ENCODE measurements at regions not wholly inside any gene's neighbourhood (a gene's known extent, or its start where the extent isn't known, plus 50 kb on each side); places are given as distances from the start of the nearest gene placed in this dataset.
"Not testable (repeated sequence)": the region's sequence is repeated elsewhere in the genome, so short reads cannot be mapped to it uniquely, and the experiment has no call there.

DNA sequence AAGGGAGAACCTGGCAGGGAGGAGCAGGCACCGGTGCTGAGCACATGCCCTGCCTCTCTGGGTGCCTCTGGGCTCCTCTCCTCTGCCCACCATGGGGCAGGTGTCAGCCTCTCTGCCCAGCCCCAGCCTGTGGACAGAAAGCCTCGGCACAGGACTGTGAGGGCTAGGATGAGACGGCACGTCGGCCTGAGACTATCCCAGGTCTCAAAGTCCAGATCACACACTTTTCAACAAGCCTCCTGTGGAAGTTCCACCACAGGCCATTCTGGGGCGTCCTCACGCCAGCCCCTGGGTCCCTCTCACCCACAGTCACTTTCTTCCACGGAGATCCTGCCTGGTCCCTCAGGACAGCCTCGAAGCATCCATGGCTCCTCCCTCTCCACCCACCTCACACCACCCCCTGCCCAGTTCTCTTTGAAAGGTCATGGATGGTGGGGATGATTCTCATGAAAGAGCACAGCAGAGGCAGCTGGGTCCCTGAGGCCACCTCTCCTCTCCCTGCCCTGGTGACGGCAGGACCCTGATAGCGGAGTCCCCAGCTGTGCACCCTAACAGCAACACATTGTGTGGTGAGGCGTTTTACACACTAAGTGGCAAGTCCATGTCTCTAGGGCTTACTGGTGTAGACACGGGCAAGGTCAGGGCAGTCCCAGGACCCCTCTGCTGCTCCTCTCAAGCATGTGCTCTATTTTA is 569.4 kb upstream of the SALL3 start:
- no peak for DNase-seq (ENCODE audit: low read depth in 2 of 2)

DNA sequence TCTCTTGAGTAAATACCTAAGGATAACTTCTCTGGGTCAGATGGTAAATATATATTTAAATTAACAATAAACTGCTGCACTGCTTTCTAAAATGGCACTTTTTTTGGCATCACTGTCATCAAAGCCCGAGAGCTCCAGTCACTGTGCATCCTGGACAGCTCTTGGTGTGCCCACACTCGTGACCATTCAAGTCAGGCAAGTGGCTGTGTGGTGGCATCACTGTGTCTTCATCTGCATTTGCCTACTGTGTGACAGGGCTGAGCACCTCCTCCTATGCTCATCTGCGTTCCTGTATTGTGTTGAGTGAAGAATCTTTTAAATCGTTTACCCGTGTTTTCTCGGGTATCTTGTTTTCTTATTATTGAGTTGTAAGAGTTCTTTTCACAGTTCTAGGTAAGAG is 568.1 kb upstream of the SALL3 start:
- no peak for DNase-seq (ENCODE audit: low read depth in 2 of 2)

DNA sequence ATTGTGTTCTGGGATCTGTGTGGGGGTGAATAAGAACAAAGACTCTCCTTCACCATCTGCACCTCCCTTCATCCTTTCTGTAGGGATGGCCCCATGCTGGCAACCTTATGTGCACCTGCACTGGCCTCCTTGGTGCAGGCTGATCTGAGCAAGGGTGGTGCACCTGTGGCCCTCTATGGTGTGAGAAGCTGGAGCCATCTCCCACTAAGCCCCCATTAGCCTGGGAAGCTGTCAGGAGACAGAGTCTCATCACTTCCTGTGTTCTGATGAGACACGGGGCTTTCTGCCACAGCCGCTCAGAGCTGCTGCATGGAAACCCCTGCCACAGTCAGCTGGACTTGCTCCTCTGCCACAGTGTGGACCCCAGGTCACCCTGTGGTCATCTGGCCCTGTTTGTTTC is 565.3 kb upstream of the SALL3 start:
- no peak for DNase-seq (ENCODE audit: low read depth in 2 of 2)

DNA sequence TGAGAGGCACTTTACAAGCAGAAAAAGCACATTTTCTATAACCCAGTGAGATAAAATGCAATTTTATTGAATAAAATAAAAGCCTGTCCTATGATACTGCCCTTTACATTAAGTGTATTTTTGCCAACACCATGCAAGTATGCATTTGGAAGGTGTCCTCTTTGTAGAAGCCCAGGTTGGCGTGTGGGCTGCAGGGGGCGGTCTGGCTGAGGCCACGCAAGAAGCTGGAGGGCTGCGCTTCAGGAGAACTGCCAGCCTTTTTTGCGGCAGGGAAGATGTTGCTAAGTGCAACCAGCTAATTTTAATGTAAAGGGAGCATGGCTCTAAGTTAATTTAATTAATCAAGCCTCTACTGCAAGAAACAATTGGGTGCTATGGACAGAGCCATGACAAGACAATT is 562.8 kb upstream of the SALL3 start:
- no peak for DNase-seq (ENCODE audit: low read depth in 2 of 2)

DNA sequence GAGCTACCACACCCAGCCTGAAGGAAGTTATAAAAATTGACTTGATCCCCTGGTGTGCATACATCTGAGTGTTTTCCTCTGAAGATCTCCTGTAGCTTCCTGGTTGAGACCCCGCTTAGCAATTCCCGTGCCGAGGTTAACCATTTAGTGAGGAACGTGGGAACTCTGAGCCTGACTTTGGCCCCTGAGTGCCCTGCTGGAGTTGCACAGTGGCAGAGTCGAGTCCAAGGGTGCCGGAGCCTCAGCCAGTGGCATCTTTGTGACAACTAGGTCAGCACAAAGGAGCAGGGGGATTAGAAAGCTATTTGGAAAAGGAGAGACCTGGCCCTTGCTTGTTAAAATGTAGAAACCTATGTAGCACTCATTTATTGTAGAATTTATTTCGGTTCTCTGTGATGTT is 561.2 kb upstream of the SALL3 start:
- no peak for DNase-seq (ENCODE audit: low read depth in 2 of 2)

GRCh38 chr18:78419171-78419570 is 560.4 kb upstream of the SALL3 start:
- DNase-seq (ENCODE audit: low read depth in 2 of 2): no peak

- DNase-seq (ENCODE audit: low read depth in 2 of 2): no peak
These were observed 559.5 kb upstream of the SALL3 start for GRCh38 chr18:78420116-78420515.

DNA sequence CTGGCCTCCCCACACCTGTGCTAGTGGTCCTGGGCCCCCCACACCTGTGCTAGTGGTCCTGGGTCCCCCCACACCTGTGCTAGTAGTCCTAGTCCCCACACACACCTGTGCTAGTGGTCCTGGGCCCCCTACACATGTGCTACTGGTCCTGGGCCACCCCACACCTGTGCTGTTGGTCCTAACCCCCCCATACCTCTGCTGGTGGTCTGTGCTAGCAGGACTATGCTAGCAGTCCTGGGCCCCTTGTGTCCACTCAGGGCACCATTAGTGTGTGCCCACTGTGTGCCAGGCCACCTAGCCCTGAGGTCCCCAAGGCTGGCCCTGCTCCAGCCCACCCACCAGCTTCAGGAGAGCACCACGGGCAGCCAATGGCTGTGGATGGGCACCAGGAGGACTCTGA is 558.2 kb upstream of the SALL3 start:
- no peak for DNase-seq (ENCODE audit: low read depth in 2 of 2)

GRCh38 chr18:78422336-78422735 is 557.3 kb upstream of the SALL3 start:
- DNase-seq (ENCODE audit: low read depth in 2 of 2): no peak

DNA sequence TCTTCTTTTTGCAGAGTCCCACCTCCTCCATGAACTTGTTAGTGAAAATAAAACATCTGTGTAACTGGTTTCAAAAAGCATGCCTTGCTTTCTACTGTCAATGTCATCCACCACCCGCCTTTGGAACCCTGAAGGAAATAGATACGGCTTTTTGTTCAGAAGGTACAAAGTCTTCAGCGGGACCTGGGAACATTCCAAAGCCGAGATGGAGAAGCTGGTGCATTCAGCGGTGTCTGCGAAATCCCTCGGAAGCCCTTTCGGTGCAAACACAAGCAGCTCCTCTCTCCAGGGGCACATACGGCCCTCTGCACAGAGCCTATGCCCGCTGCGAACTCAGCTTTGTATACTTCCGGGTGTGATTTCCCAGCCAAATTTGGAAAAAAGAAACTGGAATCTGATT is 555.8 kb upstream of the SALL3 start:
- DNase-seq (ENCODE audit: low read depth in 2 of 2): no peak

DNA sequence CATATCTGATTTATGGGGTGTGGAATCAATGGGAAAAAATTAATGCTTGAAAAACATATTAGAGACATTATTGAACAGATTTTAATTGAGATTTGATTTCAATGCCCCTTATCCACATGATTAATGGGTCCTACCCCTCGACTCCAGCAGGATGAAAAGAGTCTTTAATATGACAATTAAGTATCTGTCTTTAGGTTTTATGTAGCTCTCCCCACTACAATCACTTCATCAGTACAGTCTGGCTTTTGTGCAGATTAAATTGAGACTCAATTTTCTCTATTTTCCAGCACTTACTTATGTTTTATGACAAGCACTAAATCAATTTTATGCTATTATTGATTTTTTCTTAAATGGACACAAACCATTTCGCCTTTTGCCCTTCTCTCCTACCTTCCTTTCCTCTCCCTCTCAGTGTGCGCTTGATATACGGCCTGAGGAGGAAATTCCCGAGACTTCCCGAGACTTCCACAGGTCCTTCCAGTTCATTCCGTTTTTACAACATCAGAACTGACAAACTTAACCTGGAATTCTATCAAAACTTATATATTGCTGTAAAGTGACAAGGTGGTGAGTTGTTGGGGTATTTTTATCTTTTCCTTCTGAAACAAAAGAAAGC is 555.1 kb upstream of the SALL3 start:
- DNase-seq (ENCODE audit: low read depth in 2 of 2): no peak

GRCh38 chr18:78425019-78425412 is 554.6 kb upstream of the SALL3 start:
- no peak for DNase-seq (ENCODE audit: low read depth in 2 of 2)

GRCh38 chr18:78427081-78427480 is 552.5 kb upstream of the SALL3 start:
- DNase-seq (ENCODE audit: low read depth in 2 of 2): no peak

GRCh38 chr18:78429127-78430108 is 550.2 kb upstream of the SALL3 start:
- no peak for DNase-seq (ENCODE audit: low read depth in 2 of 2)

DNA sequence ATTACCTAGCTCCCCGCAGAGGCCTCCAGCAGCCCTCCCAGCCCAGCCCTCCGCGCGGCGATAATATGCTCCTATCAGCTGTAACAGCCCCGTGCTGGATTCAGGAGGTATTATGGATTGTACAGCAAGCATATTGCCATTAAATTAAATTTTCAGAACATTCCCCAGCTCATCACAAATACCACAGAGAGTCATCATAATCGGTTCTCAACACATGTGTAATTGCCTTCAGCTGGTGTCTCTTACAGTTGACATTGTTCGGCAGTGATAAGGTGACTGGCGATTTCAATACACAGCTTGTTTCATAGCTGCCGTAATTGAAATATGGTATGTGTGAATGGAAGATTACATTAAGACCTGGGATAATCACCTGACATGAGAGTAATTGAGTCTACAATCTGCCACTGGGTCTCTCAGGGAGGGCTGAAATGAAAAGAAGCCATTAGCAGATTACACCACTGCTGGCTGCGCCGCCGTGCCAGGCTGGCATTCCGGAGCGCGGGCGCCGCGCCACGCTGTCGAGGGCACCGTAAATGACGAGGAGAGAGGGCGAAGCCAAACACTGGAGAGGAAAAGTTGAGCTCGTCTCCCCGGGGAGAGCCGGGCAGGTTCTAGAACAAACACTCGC is 549.4 kb upstream of the SALL3 start:
- no peak for DNase-seq (ENCODE audit: low read depth in 2 of 2)

GRCh38 chr18:78431606-78432005 is 548.0 kb upstream of the SALL3 start:
- DNase-seq (ENCODE audit: low read depth in 2 of 2): no peak

GRCh38 chr18:78433562-78433961 is 546.1 kb upstream of the SALL3 start:
- DNase-seq (ENCODE audit: low read depth in 2 of 2): no peak

DNA sequence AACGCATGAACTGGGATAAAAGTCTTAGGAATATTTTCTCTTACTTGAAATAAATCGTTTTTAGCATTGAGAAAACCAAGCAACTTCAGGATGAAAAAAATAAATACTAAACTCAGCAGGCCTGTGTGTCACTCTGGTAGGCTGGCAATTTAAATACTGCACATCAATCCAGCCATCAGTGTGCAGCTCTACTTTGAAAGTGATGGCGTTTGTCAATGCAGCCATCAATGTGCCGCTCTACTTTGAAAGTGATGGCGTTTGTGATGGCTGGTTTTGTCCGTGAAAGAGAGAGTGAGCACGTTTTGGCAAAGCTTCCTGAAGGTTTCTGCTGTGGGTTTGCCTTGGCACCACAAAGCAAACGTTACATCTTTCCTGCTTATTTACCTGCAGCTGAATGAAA is 543.5 kb upstream of the SALL3 start:
- no peak for DNase-seq (ENCODE audit: low read depth in 2 of 2)

DNA sequence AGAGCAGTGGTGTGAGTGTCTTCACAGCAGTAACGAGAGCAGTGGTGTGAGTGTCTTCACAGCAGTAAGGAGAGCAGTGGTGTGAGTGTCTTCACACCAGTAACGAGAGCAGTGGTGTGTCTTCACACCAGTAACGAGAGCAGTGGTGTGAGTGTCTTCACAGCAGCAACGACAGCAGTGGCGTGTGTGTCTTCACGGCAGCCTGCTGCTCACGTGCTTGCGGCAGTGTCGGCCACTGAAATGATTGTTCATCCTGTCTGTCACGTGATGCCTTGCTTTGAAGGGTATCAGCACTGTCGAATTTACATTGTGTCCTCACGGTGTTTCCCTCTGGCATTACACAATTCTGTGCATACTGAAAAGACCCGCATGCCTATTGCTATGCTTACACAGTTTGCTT is 541.4 kb upstream of the SALL3 start:
- DNase-seq (ENCODE audit: low read depth in 2 of 2): not testable (repeated sequence)

GRCh38 chr18:78445880-78446279 is 533.7 kb upstream of the SALL3 start:
- no peak for DNase-seq (ENCODE audit: low read depth in 2 of 2)

DNA sequence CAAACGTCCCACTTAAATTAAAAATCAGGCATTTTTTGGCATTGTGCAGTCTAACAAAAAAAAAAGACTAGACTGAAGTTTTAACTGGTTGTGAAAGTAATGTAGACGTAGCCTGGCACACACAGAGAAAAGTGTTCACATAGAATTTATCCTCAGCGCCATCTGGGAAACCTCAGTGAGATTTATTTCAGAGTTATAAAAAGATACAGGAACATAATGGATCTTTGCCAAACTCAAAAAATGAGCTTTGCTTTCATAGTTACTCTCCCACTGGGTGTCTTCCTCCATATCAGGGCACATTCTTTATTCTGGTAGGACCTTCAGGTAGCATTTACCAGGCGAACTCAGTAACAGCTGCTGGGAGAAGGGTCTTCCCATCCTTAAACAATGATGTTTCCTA is 532.4 kb upstream of the SALL3 start:
- DNase-seq (ENCODE audit: low read depth in 2 of 2): no peak

GRCh38 chr18:78448106-78448505 is 531.5 kb upstream of the SALL3 start:
- DNase-seq (ENCODE audit: low read depth in 2 of 2): no peak
